ENCODE measurements at regions not wholly inside any gene's neighbourhood (a gene's known extent, or its start where the extent isn't known, plus 50 kb on each side); places are given as distances from the start of the nearest gene placed in this dataset.

- TF ChIP-seq CTCF (conservative IDR thresholded peaks at IDR 0.05; ENCODE audit: low read depth, low read length) (no peak), EZH2 (IDR thresholded peaks at IDR 0.05; ENCODE audit: low read length, unreplicated experiment) (no peak)
These were observed 876.0 kb downstream of the FSTL5 start for GRCh38 chr4:161287678-161288352.

Data from PC-3 (cell line).